GM12864 (cell line): ENCODE measurements at regions not wholly inside any gene's neighbourhood (a gene's known extent, or its start where the extent isn't known, plus 50 kb on each side); places are given as distances from the start of the nearest gene placed in this dataset.

Experiments
- DNase-seq: peaks from one replicate; pipeline ENCODE4 v3.0.0-alpha.2; 2011; ENCODE audit warnings: low read depth
- H3K4me3 ChIP-seq: 2 replicates; pipeline ENCODE4 v1.5.1; 2011; ENCODE audit warnings: mild to moderate bottlenecking, low read depth, low read length, control low read depth
- TF ChIP-seq, protein P1 (sequence below): IDR thresholded peaks from 2 replicates; pipeline ENCODE4 v1.5.1; 2011; ENCODE audit warnings: low read depth, mild to moderate bottlenecking, moderate library complexity, low read length, control low read depth, inconsistent platforms; ENCODE audit errors: missing control alignments

DNA sequence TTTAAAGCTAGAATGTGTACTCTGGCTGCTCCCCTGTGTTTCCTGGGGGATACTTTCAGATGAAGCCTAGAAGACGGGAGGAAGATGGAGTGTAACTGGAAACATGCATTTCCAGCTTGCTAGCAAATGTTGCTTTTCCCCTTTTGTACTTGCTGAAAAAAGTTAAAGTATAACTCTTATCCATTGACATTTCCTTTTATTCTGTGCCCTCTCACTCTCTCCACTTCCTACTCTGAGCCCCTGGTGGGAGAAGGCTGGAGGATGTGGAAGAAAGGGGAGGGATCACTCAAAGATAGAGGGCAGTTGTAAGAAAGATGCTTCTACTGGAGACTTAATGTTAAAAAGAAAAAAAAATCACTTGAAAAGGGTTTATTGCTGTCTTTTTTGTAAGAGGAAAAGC, 396.5 kb downstream of the DTHD1 start:
- TF ChIP-seq, protein P1, sequence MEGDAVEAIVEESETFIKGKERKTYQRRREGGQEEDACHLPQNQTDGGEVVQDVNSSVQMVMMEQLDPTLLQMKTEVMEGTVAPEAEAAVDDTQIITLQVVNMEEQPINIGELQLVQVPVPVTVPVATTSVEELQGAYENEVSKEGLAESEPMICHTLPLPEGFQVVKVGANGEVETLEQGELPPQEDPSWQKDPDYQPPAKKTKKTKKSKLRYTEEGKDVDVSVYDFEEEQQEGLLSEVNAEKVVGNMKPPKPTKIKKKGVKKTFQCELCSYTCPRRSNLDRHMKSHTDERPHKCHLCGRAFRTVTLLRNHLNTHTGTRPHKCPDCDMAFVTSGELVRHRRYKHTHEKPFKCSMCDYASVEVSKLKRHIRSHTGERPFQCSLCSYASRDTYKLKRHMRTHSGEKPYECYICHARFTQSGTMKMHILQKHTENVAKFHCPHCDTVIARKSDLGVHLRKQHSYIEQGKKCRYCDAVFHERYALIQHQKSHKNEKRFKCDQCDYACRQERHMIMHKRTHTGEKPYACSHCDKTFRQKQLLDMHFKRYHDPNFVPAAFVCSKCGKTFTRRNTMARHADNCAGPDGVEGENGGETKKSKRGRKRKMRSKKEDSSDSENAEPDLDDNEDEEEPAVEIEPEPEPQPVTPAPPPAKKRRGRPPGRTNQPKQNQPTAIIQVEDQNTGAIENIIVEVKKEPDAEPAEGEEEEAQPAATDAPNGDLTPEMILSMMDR: no peak

DNA sequence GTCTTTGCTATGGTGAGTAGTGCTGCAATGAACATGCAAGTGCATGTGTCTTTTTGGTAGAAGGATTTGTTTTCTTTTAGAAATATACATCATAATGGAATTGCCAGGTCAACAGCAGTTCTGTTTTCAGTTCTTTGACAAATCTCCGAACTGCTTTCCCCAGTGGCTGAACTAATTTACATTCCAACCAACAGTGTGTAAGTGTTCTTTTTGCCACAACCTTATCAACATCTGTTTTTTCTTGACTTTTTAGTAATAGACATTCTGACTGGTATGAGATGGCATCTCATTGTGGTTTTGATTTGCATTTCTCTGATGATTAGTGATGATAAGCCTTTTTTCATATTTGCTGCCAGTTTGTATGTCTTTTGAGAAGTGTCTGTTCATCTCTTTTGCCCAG, 406.3 kb downstream of the DTHD1 start:
- DNase-seq: no peak
- H3K4me3 ChIP-seq: no peak overlapping the region
- TF ChIP-seq, protein P1: no peak

More for the DNA sequence above, 396.5 kb downstream of the DTHD1 start:
- no peak overlapping the region for H3K4me3 ChIP-seq
- no peak for DNase-seq

DNA sequence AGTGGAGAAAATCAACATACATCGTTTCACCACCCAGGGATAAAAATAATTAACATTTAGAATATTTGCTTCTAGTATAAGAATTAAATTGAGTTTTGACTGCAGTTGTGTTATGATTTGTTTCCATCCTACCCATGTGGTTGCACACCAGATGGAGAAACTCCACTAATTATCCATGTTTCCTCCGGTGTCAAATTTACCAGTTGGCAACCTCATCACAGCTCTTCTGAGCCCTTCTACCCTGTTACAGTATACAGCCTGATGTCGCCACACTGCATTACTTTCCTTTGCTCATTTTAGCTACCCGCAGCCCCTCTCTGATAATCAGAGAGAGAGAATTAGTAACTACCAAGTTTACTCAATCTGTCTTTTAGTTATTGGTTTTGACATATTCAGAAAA, 411.2 kb downstream of the DTHD1 start:
- no peak for DNase-seq
- TF ChIP-seq, protein P1: no peak
- no peak overlapping the region for H3K4me3 ChIP-seq

DNA sequence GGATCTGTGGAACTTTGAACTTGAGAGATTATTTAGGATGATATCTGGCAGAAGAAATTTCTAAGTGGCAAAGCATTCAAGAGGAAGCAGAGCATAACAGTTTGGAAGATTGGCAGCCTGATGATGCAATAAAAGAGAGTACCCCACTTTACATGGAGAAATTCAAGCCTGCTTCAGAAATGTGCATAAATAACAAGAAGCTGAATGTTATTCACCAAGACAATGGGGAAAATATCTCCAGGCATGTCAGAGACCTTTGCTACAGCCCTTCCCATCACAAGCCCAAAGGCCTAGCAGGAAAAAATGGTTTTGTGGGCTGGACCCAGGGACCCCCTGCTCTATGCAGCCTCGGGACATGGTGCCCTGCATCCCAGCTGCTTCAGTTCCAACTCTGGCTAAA, 420.8 kb downstream of the DTHD1 start:
- no peak overlapping the region for H3K4me3 ChIP-seq
- DNase-seq: no peak
- TF ChIP-seq, protein P1: no peak

DNA sequence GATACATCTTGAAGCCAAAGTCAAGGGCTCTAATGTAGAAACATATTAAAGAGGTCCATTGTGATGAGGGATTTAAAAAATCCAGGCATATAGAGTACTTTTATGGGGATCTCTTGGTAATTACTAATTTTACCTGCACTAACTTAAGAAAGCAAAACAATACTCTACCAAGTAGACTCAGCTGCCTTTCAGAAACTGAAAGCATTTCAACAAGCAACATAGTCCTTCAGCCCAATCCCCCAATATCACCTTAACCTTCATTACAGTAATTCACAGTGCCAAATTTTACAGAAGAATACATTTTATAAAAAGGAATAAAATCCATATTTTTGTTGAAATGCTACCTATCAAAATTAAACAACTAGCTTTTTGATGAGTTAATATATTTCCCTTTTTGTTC, 422.9 kb downstream of the DTHD1 start:
- no peak for DNase-seq
- TF ChIP-seq, protein P1: no peak
- no peak overlapping the region for H3K4me3 ChIP-seq

DNA sequence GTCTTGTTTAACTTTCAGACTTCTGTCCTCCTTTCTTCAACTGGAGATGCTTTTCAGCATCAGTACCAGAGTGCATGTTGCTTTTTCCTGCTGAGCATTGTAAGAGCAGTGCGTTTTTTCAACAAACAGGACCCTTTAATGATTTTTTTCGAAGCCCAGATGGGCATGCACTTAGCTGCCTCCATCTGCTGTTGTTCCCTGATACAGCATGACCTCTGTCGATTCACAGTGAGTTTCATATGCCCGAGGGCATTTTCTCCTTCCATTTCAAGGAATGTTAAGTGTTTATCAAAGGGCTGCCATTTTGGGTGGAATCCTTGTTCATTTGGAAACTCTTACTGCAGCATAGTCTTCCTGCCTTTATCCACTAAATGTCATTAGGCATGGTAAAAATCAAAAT, 428.6 kb downstream of the DTHD1 start:
- H3K4me3 ChIP-seq: no peak overlapping the region

DNA sequence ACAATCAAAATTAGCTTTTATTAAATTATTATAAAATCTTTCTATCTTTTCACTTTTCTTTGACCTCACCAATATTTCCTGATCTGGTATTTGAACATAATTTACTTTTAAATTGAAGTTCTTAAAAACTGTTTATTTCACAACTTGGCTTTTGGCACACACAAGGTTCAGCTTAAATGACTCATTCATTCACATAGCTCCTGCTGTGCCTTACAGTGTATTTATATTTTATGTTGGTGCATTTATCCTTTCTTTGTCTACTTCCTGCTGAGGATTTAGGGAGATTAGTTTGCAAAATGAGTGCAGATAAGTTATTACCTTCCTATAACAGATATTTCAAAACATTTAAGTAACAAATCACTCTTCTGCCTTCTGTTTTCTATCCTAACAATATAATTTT, 430.6 kb downstream of the DTHD1 start:
- TF ChIP-seq, protein P1: no peak
- DNase-seq: no peak
- H3K4me3 ChIP-seq: no peak overlapping the region

More for the DNA sequence above, 428.6 kb downstream of the DTHD1 start:
- TF ChIP-seq, protein P1: no peak
- DNase-seq: no peak
